ENCODE measurements at regions not wholly inside any gene's neighbourhood (a gene's known extent, or its start where the extent isn't known, plus 50 kb on each side); places are given as distances from the start of the nearest gene placed in this dataset.

DNA sequence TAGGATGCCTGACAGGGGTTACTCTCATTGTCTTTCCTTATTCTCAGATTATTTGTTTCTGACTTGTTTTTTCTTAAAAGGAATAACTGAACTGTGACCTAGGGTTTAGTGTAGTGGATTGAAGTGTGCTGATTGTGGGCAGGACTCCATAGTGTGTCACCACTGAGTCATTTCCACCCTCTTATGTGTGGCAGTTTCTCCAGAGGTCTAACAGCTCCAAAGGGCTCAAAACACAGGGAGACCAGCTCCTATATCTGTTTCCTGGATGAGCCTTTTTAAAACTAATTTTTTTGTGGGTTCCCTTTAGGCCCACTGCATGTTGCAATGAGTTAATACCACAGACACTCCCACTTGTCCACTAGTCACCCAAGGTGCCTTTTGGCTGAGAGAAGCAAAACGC lies 951.1 kb upstream of the ADGRB3 start:
- H3K36me3 ChIP-seq (ENCODE audit: control insufficient read depth in 2 of 3, insufficient read depth in 3 of 3, low read length in 3 of 3): no peaks in the 10 kb centered on the region
- H3K4me1 ChIP-seq (ENCODE audit: control insufficient read depth in 2 of 3, insufficient read depth in 2 of 3, low read depth in 1 of 3, low read length in 3 of 3): no peaks in the 10 kb centered on the region
- H3K4me3 ChIP-seq (ENCODE audit: low read length in 3 of 3): no peak overlapping the region
- DNase-seq (no peak), FAIRE-seq (no peak)
- no peaks in the 10 kb centered on the region for H3K27me3 ChIP-seq (ENCODE audit: control insufficient read depth, insufficient read depth, low read length)
- intact Hi-C loops (cut with DNase I): no loop called here
- no peak overlapping the region for H3K9ac ChIP-seq (ENCODE audit: low read length in 3 of 3)
- TF ChIP-seq, protein P1, sequence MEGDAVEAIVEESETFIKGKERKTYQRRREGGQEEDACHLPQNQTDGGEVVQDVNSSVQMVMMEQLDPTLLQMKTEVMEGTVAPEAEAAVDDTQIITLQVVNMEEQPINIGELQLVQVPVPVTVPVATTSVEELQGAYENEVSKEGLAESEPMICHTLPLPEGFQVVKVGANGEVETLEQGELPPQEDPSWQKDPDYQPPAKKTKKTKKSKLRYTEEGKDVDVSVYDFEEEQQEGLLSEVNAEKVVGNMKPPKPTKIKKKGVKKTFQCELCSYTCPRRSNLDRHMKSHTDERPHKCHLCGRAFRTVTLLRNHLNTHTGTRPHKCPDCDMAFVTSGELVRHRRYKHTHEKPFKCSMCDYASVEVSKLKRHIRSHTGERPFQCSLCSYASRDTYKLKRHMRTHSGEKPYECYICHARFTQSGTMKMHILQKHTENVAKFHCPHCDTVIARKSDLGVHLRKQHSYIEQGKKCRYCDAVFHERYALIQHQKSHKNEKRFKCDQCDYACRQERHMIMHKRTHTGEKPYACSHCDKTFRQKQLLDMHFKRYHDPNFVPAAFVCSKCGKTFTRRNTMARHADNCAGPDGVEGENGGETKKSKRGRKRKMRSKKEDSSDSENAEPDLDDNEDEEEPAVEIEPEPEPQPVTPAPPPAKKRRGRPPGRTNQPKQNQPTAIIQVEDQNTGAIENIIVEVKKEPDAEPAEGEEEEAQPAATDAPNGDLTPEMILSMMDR (IDR thresholded peaks at IDR 0.05; ENCODE audit: borderline replicate concordance, extremely low read depth, insufficient read depth): no peak
- H3K27ac ChIP-seq (ENCODE audit: low read depth in 2 of 2, low read length in 2 of 2): no peak overlapping the region
- no peaks in the 10 kb centered on the region for H3K9me3 ChIP-seq (ENCODE audit: control insufficient read depth in 2 of 3, insufficient read depth in 1 of 3, low read length in 3 of 3)

DNA sequence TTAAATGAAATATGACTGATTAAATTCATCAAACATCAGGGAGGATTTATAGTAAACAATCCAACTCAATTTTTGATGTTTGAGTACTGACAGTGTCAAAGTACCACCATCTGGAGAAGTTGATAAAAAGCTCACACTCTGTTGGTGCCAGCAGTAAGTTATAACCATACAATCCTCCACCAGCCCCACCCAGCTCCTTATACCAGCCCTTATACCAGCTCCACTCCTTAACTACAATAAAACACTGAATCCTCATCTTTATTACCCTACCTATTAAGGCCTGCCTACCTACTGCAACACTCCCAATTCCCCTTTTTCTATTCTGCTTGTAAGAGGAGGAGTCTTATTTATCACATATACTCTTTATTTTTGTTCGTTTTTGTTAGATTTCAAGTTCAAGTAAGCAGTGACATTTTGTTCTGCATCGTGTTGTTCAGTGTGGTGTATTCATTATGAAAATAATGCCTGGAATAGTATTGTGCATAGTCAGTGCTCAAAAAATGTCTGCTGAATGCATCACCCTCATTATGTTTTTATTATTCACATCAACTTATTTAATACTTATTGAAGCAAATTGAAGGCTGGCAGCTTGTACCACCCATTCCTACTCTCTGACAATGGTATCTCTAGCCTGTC lies 954.7 kb upstream of the ADGRB3 start:
- H3K27me3 ChIP-seq (ENCODE audit: control insufficient read depth, insufficient read depth, low read length): no peaks in the 10 kb centered on the region
- H3K27ac ChIP-seq (ENCODE audit: low read depth in 2 of 2, low read length in 2 of 2): no peak overlapping the region
- TF ChIP-seq, protein P1 (IDR thresholded peaks at IDR 0.05; ENCODE audit: borderline replicate concordance, extremely low read depth, insufficient read depth): no peak
- no peaks in the 10 kb centered on the region for H3K4me1 ChIP-seq (ENCODE audit: control insufficient read depth in 2 of 3, insufficient read depth in 2 of 3, low read depth in 1 of 3, low read length in 3 of 3)
- no peak overlapping the region for H3K9ac ChIP-seq (ENCODE audit: low read length in 3 of 3)
- no peaks in the 10 kb centered on the region for H3K36me3 ChIP-seq (ENCODE audit: control insufficient read depth in 2 of 3, insufficient read depth in 3 of 3, low read length in 3 of 3)
- H3K4me3 ChIP-seq (ENCODE audit: low read length in 3 of 3): no peak overlapping the region
- intact Hi-C loops (cut with DNase I): no loop called here
- H3K9me3 ChIP-seq (ENCODE audit: control insufficient read depth in 2 of 3, insufficient read depth in 1 of 3, low read length in 3 of 3): no peaks in the 10 kb centered on the region
- no peak for FAIRE-seq
- no peak for DNase-seq

DNA sequence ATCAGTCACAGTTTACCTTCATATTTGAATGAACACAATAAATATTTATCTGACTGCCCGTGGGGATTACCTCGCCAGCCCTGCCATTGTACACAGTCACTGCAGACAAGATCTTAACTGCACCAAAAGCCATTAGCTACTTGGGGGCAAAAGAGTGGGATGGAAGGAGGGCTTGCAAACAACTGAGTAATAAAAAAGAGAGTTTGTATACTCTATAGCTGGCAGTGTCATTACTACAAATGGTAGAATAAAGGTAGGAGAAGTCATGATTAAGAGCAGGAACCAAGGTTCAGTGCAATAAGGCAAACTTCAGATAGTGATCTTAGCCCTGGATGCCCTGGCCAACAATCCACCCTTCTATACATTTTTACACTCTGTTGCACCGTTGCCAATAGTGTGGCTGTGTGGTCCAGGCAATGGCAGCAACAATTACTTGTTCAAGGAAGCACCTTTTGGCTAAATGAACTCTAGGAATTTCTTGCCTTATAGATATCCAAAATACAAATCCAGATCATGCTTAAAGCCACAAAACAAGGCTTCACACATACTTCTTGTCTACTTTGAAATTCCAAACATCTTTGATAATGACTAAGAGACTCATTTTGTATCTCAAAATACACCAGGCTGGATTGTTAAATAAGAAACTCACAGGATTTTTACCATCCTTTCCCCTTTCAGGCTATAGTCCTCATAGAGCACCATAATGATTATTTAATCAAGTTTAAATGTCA lies 955.4 kb upstream of the ADGRB3 start:
- Histone ChIP-seq H3K9ac (ENCODE audit: low read length in 3 of 3) (no peak overlapping the region), H3K9me3 (ENCODE audit: control insufficient read depth in 2 of 3, insufficient read depth in 1 of 3, low read length in 3 of 3) (peaks cover 0 to 4% (median 0%) of the 10 kb centered on the region in 3 donors), H3K4me1 (ENCODE audit: control insufficient read depth in 2 of 3, insufficient read depth in 2 of 3, low read depth in 1 of 3, low read length in 3 of 3) (no peaks in the 10 kb centered on the region), H3K4me3 (ENCODE audit: low read length in 3 of 3) (no peak overlapping the region), H3K27me3 (ENCODE audit: control insufficient read depth, insufficient read depth, low read length) (no peaks in the 10 kb centered on the region), H3K36me3 (ENCODE audit: control insufficient read depth in 2 of 3, insufficient read depth in 3 of 3, low read length in 3 of 3) (no peaks in the 10 kb centered on the region), H3K27ac (ENCODE audit: low read depth in 2 of 2, low read length in 2 of 2) (no peak overlapping the region)
- DNase-seq: no peak
- intact Hi-C loops (cut with DNase I): no loop called here
- TF ChIP-seq, protein P1 (IDR thresholded peaks at IDR 0.05; ENCODE audit: borderline replicate concordance, extremely low read depth, insufficient read depth): no peak
- no peak for FAIRE-seq
